Endodermal cell (in vitro differentiated cells): ENCODE measurements at regions not wholly inside any gene's neighbourhood (a gene's known extent, or its start where the extent isn't known, plus 50 kb on each side); places are given as distances from the start of the nearest gene placed in this dataset.

ENCODE experiments used
- DNase-seq: peaks from one replicate; pipeline ENCODE4 v3.0.0-alpha.2; 2017
- H3K27ac ChIP-seq: 2 replicates; pipeline ENCODE4 v1.5.1; 2013; ENCODE audit warnings: mild to moderate bottlenecking, low read depth, low read length, moderate library complexity
- H3K27me3 ChIP-seq: 2 replicates; pipeline ENCODE4 v1.6.1; 2013; ENCODE audit warnings: mild to moderate bottlenecking, low read length, moderate library complexity; ENCODE audit not compliant: insufficient read depth, control insufficient read depth, poor library complexity, severe bottlenecking
- H3K36me3 ChIP-seq: 2 replicates; pipeline ENCODE4 v1.7.0; 2013; ENCODE audit warnings: mild to moderate bottlenecking, low read length, moderate library complexity; ENCODE audit not compliant: control insufficient read depth, insufficient read depth
- H3K4me1 ChIP-seq: one replicate; pipeline ENCODE4 v1.7.0; 2013; ENCODE audit warnings: low read length; ENCODE audit not compliant: control insufficient read depth, insufficient read depth
- H3K4me3 ChIP-seq: 2 replicates; pipeline ENCODE4 v1.5.1; 2013; ENCODE audit warnings: mild to moderate bottlenecking, low read length, moderate library complexity
- H3K9ac ChIP-seq: 2 replicates; pipeline ENCODE4 v1.6.1; 2013; ENCODE audit warnings: mild to moderate bottlenecking, low read length, moderate library complexity; ENCODE audit not compliant: poor library complexity, severe bottlenecking; ENCODE audit errors: extremely low read depth
- H3K9me3 ChIP-seq: 2 replicates; pipeline ENCODE4 v1.6.1; 2013; ENCODE audit warnings: mild to moderate bottlenecking, low read length, moderate library complexity; ENCODE audit not compliant: control insufficient read depth
- H3K27ac Mint-ChIP-seq: 2 replicates; pipeline ENCODE4 v1.8.0; 2020; ENCODE audit warnings: mixed read lengths
- H3K27me3 Mint-ChIP-seq: 2 replicates; pipeline ENCODE4 v1.8.0; 2021; ENCODE audit warnings: mild to moderate bottlenecking, mixed read lengths; ENCODE audit not compliant: insufficient read depth
- H3K36me3 Mint-ChIP-seq: 2 replicates; pipeline ENCODE4 v1.8.0; 2020; ENCODE audit warnings: low read depth, mixed read lengths
- H3K4me1 Mint-ChIP-seq: 2 replicates; pipeline ENCODE4 v1.8.0; 2020; ENCODE audit warnings: mixed read lengths
- H3K4me3 Mint-ChIP-seq: 2 replicates; pipeline ENCODE4 v1.8.0; 2020; ENCODE audit warnings: mild to moderate bottlenecking, moderate library complexity, mixed read lengths
- H3K9me3 Mint-ChIP-seq: 2 replicates; pipeline ENCODE4 v1.8.0; 2020; ENCODE audit warnings: mild to moderate bottlenecking, mixed read lengths
- WGBS, 2 experiments: methylation state at CpG; one replicate each; pipeline versions ENCODE4 v1.1.5 to v1.1.7; 2013; ENCODE audit warnings: missing lambda C conversion rate in 2 of 2, mixed read lengths in 1 of 2; ENCODE audit not compliant: insufficient coverage in 1 of 2, insufficient read length in 1 of 2; 5-methylcytosine and 5-hydroxymethylcytosine counted together
- TF ChIP-seq, protein P1 (sequence below): fragments of 200-600 bp; sonication (generic); conservative IDR thresholded peaks from 2 replicates; pipeline ENCODE4 v1.5.0; 2021; ENCODE audit warnings: antibody characterized with exemption, mild to moderate bottlenecking

DNA sequence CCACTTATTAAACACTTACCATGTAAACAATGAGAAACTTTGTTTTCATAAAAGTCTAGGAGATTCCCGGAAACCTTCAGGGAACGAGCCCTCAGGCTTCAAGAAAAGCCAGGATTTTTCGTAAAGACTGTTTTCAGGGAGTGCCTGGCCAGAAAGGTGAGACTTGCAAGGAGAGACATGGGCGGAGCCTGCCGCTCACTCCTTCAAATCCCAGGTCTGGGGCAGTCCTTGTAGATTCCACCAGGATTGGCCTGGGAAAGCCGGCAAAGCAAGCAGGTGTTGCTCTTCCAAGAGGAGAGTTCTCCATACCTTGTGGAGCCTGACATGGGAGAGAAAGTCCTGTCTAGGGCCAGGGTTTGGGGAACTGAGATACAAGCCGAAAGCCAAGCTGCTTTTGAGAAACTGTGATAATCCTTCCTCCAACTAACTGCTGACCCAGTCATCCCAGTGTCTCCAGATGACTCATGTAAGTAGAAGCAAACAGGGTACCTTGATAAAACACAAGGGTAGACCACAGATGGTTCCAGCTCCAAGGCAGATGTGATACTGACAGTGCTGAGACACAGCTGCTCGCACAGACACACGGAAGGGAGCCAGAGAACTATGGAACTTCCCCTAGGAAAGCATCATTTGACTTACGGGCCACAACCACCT, 69.4 kb upstream of the NAA20 start:
- peak; percentile 85 for DNase-seq

GRCh38 chr20:19949195-19949867, 67.8 kb upstream of the NAA20 start:
- Mint-ChIP-seq H3K27me3 (no peaks in the 10 kb centered on the region), H3K36me3 (peaks cover 3% of the 10 kb centered on the region), H3K9me3 (no peaks in the 10 kb centered on the region), H3K27ac (no peak overlapping the region), H3K4me3 (no peak overlapping the region), H3K4me1 (peaks cover 11% of the 10 kb centered on the region)
- TF ChIP-seq, protein P1, sequence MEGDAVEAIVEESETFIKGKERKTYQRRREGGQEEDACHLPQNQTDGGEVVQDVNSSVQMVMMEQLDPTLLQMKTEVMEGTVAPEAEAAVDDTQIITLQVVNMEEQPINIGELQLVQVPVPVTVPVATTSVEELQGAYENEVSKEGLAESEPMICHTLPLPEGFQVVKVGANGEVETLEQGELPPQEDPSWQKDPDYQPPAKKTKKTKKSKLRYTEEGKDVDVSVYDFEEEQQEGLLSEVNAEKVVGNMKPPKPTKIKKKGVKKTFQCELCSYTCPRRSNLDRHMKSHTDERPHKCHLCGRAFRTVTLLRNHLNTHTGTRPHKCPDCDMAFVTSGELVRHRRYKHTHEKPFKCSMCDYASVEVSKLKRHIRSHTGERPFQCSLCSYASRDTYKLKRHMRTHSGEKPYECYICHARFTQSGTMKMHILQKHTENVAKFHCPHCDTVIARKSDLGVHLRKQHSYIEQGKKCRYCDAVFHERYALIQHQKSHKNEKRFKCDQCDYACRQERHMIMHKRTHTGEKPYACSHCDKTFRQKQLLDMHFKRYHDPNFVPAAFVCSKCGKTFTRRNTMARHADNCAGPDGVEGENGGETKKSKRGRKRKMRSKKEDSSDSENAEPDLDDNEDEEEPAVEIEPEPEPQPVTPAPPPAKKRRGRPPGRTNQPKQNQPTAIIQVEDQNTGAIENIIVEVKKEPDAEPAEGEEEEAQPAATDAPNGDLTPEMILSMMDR: no peak
- H3K9ac ChIP-seq: no peak overlapping the region
- no peaks in the 10 kb centered on the region for H3K27me3 ChIP-seq
- no peaks in the 10 kb centered on the region for H3K36me3 ChIP-seq
- H3K4me1 ChIP-seq: no peaks in the 10 kb centered on the region
- H3K9me3 ChIP-seq: no peaks in the 10 kb centered on the region
- no peak for DNase-seq
- no peak overlapping the region for H3K27ac ChIP-seq
- WGBS, 2 experiments: 93 to 96% methylated on average over 6 to 10 of the region's 10 CpGs
- no peak overlapping the region for H3K4me3 ChIP-seq

More for the DNA sequence above, 69.4 kb upstream of the NAA20 start:
- Histone ChIP-seq H3K9me3 (no peaks in the 10 kb centered on the region), H3K27me3 (no peaks in the 10 kb centered on the region), H3K9ac (no peak overlapping the region), H3K27ac (no peak overlapping the region), H3K36me3 (no peaks in the 10 kb centered on the region), H3K4me3 (no peak overlapping the region), H3K4me1 (peaks cover under 1% of the 10 kb centered on the region)
- WGBS, 2 experiments: 84 to 87% methylated on average over 7 to 9 of the region's 10 CpGs
- TF ChIP-seq, protein P1: no peak
- no peaks in the 10 kb centered on the region for H3K9me3 Mint-ChIP-seq
- no peaks in the 10 kb centered on the region for H3K27me3 Mint-ChIP-seq
- H3K4me3 Mint-ChIP-seq: no peak overlapping the region
- H3K36me3 Mint-ChIP-seq: peaks cover 3% of the 10 kb centered on the region
- peaks cover 15% of the 10 kb centered on the region for H3K4me1 Mint-ChIP-seq
- peak overlapping the region; percentile 52 for H3K27ac Mint-ChIP-seq

GRCh38 chr20:19950042-19950441, 67.1 kb upstream of the NAA20 start:
- Mint-ChIP-seq H3K4me3 (no peak overlapping the region), H3K27me3 (no peaks in the 10 kb centered on the region), H3K4me1 (peaks cover 11% of the 10 kb centered on the region), H3K9me3 (no peaks in the 10 kb centered on the region), H3K27ac (no peak overlapping the region), H3K36me3 (peaks cover 3% of the 10 kb centered on the region)
- Histone ChIP-seq H3K27ac (no peak overlapping the region), H3K36me3 (no peaks in the 10 kb centered on the region), H3K9me3 (no peaks in the 10 kb centered on the region), H3K4me1 (no peaks in the 10 kb centered on the region), H3K27me3 (no peaks in the 10 kb centered on the region), H3K9ac (no peak overlapping the region), H3K4me3 (no peak overlapping the region)
- 100% methylated on average over 2 of the region's 2 CpGs; no CpG with 5 or more reads in 1 of the 2 experiments for whole genome bisulfite sequencing, 2 experiments
- TF ChIP-seq, protein P1: no peak
- no peak for DNase-seq
